HepG2 (cell line): ENCODE measurements at regions not wholly inside any gene's neighbourhood (a gene's known extent, or its start where the extent isn't known, plus 50 kb on each side); places are given as distances from the start of the nearest gene placed in this dataset.

Experiments
- ATAC-seq: fragments of 200-7000 bp; cut with Tn5 transposase; 3 replicates; pipeline ENCODE4 v1.9.1; 2020; ENCODE audit warnings: mild to moderate bottlenecking, moderate library complexity
- BruUV-seq: library from RNA; stranded (reverse); fragments of 400-500 nt; replicated peaks from 2 replicates; lab custom pipeline; 2021; lab: Mats Ljungman, UMichigan
- CTCF ChIA-PET: fragments of 300-600 bp; formaldehyde crosslinking; extraction: SDS; loops from one replicate; lab custom pipeline; 2021; ENCODE audit warnings: low total read pairs, inconsistent platforms, low intra/inter-chr PET ratio; lab: Yijun Ruan, JAX
- POLR2A ChIA-PET: fragments of 350-600 bp; sonication (Branson Sonifier 250); formaldehyde crosslinking; loops from one replicate; lab custom pipeline; 2020; ENCODE audit warnings: antibody characterized with exemption, inconsistent platforms; lab: Yijun Ruan, JAX
- DNase-seq: peaks from one replicate; pipeline ENCODE4 v3.0.0-alpha.2; 2015; ENCODE audit warnings: low spot score
- FAIRE-seq: peaks from 3 replicates; lab custom pipeline; 2011; peaks lifted over from hg19 to GRCh38; lab: Jason Lieb, UNC
- H2AFZ ChIP-seq: one replicate; pipeline ENCODE4 v1.6.1; 2011; ENCODE audit warnings: low read length, inconsistent platforms
- H3K27ac ChIP-seq: fragments of 300-600 bp; 3 replicates; pipeline ENCODE4 v1.8.0; 2011; ENCODE audit warnings: mixed run types, mild to moderate bottlenecking, mixed read lengths, low read length, inconsistent platforms; ENCODE audit not compliant: insufficient read depth; ENCODE audit errors: extremely low read length
- H3K27me3 ChIP-seq, 2 experiments: fragments of 200-600 bp in 1 of 2; 2 replicates in 1 of 2; 3 replicates in 1 of 2; pipeline versions ENCODE4 v1.6.0 to v1.8.0; 2011; ENCODE audit warnings: low read length in 2 of 2, mild to moderate bottlenecking in 2 of 2, moderate library complexity in 2 of 2, inconsistent platforms in 1 of 2; ENCODE audit not compliant: insufficient read depth in 2 of 2, control insufficient read depth in 1 of 2
- H3K36me3 ChIP-seq, 2 experiments: fragments of 200-600 bp in 1 of 2; replicated peaks in 1 of 2; 2 replicates in 1 of 2; 3 replicates in 1 of 2; pipeline versions ENCODE4 v1.5.1 to v1.8.0; 2011; ENCODE audit warnings: low read length in 2 of 2, inconsistent platforms in 1 of 2; ENCODE audit not compliant: insufficient read depth in 2 of 2, control insufficient read depth in 1 of 2
- H3K4me1 ChIP-seq: 2 replicates; pipeline ENCODE4 v1.5.1; 2012; ENCODE audit warnings: low read length, inconsistent platforms; ENCODE audit not compliant: insufficient read depth
- H3K4me2 ChIP-seq: 2 replicates; pipeline ENCODE4 v1.6.0; 2011; ENCODE audit warnings: low read depth, low read length, inconsistent platforms
- H3K4me3 ChIP-seq, 3 experiments: fragments of 200-600 bp in 1 of 3; sonication (generic), shearing (Covaris generic) in 1 of 3; replicated peaks in 1 of 3; 2 replicates each; pipeline ENCODE4 v1.5.1; 2011 to 2016; ENCODE audit warnings: low read length in 3 of 3, inconsistent platforms in 2 of 3, low read depth in 2 of 3, mild to moderate bottlenecking in 2 of 3, control low read depth in 1 of 3, mixed read lengths in 1 of 3; ENCODE audit not compliant: insufficient read depth in 1 of 3
- H3K79me2 ChIP-seq: one replicate; pipeline ENCODE4 v1.6.1; 2011; ENCODE audit warnings: low read length, inconsistent platforms; ENCODE audit not compliant: insufficient read depth
- H3K9ac ChIP-seq: 2 replicates; pipeline ENCODE4 v1.6.0; 2011; ENCODE audit warnings: mild to moderate bottlenecking, low read depth, low read length, inconsistent platforms; ENCODE audit not compliant: insufficient read depth
- H3K9me3 ChIP-seq: 2 replicates; pipeline ENCODE4 v1.5.1; 2012; ENCODE audit warnings: mild to moderate bottlenecking, low read length
- H4K20me1 ChIP-seq: 2 replicates; pipeline ENCODE4 v1.6.0; 2011; ENCODE audit warnings: inconsistent platforms, mild to moderate bottlenecking, low read length, moderate library complexity; ENCODE audit not compliant: insufficient read depth
- ATF7 ChIP-seq, 2 experiments: fragments of 450-650 bp in 1 of 2; sonication (generic) in 1 of 2; formaldehyde crosslinking in 1 of 2; IDR thresholded peaks; 2 replicates each; pipeline versions ENCODE4 v1.4.0 to v1.6.1; 2016 to 2020; ENCODE audit warnings: antibody characterized with exemption in 1 of 2, mild to moderate bottlenecking in 1 of 2, missing genetic modification reagents in 1 of 2
- ATRX ChIP-seq: sonication (generic); formaldehyde crosslinking; IDR thresholded peaks from 2 replicates; pipeline ENCODE4 v1.4.0; 2020; ENCODE audit warnings: missing genetic modification reagents, borderline replicate concordance
- CBFB ChIP-seq: sonication (generic); formaldehyde crosslinking; IDR thresholded peaks from 2 replicates; pipeline ENCODE4 v1.4.0; 2020; ENCODE audit warnings: missing genetic modification reagents
- FOXC1 ChIP-seq: sonication (generic); formaldehyde crosslinking; IDR thresholded peaks from 2 replicates; pipeline ENCODE4 v1.8.0; 2022; ENCODE audit warnings: mild to moderate bottlenecking, missing genetic modification reagents, borderline replicate concordance
- KLF9 ChIP-seq: IDR thresholded peaks from 2 replicates; pipeline ENCODE4 v1.6.1; 2016; ENCODE audit warnings: low read depth
- MAZ ChIP-seq, 2 experiments: sonication (generic) in 1 of 2; formaldehyde crosslinking in 1 of 2; IDR thresholded peaks; 2 replicates each; pipeline versions ENCODE4 v1.5.0 to v1.6.1; 2012 to 2020; ENCODE audit warnings: low read depth in 2 of 2, mild to moderate bottlenecking in 2 of 2, borderline replicate concordance in 1 of 2, improper control_type of control experiment in 1 of 2, low read length in 1 of 2, missing genetic modification reagents in 1 of 2, moderate library complexity in 1 of 2
- RFX3 ChIP-seq: IDR thresholded peaks from 2 replicates; pipeline ENCODE4 v1.6.1; 2016; ENCODE audit warnings: missing biosample characterization, missing genetic modification reagents
- SMYD3 ChIP-seq: sonication (generic); formaldehyde crosslinking; IDR thresholded peaks from 2 replicates; pipeline ENCODE4 v1.8.1; 2023; ENCODE audit warnings: mild to moderate bottlenecking, missing genetic modification reagents
- TMF1 ChIP-seq: sonication (generic); formaldehyde crosslinking; IDR thresholded peaks from 2 replicates; pipeline ENCODE4 v1.8.1; 2022; ENCODE audit warnings: low read depth, missing genetic modification reagents
- ZNF337 ChIP-seq: sonication (generic); formaldehyde crosslinking; IDR thresholded peaks from 2 replicates; pipeline ENCODE4 v1.5.1; 2020; ENCODE audit warnings: missing genetic modification reagents, low read depth, mild to moderate bottlenecking, borderline replicate concordance
- ZNF607 ChIP-seq: sonication (generic); formaldehyde crosslinking; IDR thresholded peaks from 2 replicates; pipeline ENCODE4 v1.5.1; 2020; ENCODE audit warnings: missing genetic modification reagents, mild to moderate bottlenecking, borderline replicate concordance
- ZNF775 ChIP-seq: sonication (generic); formaldehyde crosslinking; IDR thresholded peaks from 2 replicates; pipeline ENCODE4 v1.4.0; 2020; ENCODE audit warnings: missing genetic modification reagents, mild to moderate bottlenecking, moderate library complexity, borderline replicate concordance
- WGBS: methylation state at CpG from one replicate; pipeline ENCODE4 v1.1.6; 2017; ENCODE audit warnings: low lambda C conversion rate; 5-methylcytosine and 5-hydroxymethylcytosine counted together
- in situ Hi-C: cut with HindIII; loops from 2 replicates; pipeline ENCODE4 v1.10.0; 2017; ENCODE audit warnings: low pct_unique_long_range_greater_than_20kb; ENCODE audit not compliant: extremely low pct_ligation_motif_present
- intact Hi-C: fragments of 100-400 bp; cut with micrococcal nuclease; formaldehyde crosslinking; loops from one replicate; pipeline ENCODE4 v1.10.0; 2022; ENCODE audit not compliant: unreplicated experiment
- TF ChIP-seq, protein P1 (sequence below): sonication (generic); formaldehyde crosslinking; IDR thresholded peaks from 2 replicates; pipeline ENCODE4 v1.5.1; 2020; ENCODE audit warnings: mild to moderate bottlenecking, missing genetic modification reagents, borderline replicate concordance

DNA sequence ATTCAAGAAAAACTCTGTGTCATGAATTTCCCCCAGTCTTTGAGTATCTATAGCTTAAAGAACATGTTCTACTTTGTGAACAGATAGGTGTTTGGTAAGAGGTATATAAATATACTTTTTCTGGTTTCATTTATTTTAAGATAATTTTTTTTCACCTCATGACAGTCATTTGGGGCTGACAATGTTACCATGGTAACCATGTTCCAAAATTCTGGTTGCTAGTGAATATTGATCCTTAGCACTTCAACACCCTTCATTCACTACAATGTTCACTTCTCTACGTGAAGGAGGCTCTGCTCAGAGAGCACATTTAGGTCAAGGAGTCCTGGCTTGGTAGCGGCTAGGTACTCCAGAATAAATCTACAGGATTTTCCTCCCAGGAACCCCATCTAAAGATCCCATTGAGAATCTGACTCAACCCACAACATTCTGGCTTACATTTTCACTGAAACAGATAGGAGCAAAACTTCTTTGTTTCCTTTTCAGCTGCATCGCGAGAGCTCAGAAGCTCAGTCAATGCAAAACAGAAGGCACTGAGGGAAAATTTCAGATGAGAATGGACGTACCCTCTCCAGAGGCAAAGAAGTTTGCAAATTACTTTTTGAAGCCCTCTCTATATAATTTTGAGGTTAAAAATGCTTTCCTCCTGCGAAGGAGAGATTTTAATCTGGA, 93.6 kb downstream of the ARF6 start (continued):
- TF ChIP-seq, protein P1, sequence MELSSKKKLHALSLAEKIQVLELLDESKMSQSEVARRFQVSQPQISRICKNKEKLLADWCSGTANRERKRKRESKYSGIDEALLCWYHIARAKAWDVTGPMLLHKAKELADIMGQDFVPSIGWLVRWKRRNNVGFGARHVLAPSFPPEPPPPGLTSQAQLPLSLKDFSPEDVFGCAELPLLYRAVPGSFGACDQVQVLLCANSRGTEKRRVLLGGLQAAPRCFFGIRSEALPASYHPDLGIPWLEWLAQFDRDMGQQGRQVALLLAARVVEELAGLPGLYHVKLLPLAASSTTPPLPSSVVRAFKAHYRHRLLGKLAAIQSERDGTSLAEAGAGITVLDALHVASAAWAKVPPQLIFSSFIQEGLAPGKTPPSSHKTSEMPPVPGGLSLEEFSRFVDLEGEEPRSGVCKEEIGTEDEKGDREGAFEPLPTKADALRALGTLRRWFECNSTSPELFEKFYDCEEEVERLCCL (CRISPR knock-in tag), result no peak
- TF ChIP-seq MAZ (IDR thresholded peaks at IDR 0.05; ENCODE audit: borderline replicate concordance, low read depth, low read length) (no peak), MAZ (CRISPR knock-in tag; IDR thresholded peaks at IDR 0.05; ENCODE audit: low read depth) (no peak), RFX3 (CRISPR knock-in tag) (no peak), ATRX (CRISPR knock-in tag) (no peak)

DNA sequence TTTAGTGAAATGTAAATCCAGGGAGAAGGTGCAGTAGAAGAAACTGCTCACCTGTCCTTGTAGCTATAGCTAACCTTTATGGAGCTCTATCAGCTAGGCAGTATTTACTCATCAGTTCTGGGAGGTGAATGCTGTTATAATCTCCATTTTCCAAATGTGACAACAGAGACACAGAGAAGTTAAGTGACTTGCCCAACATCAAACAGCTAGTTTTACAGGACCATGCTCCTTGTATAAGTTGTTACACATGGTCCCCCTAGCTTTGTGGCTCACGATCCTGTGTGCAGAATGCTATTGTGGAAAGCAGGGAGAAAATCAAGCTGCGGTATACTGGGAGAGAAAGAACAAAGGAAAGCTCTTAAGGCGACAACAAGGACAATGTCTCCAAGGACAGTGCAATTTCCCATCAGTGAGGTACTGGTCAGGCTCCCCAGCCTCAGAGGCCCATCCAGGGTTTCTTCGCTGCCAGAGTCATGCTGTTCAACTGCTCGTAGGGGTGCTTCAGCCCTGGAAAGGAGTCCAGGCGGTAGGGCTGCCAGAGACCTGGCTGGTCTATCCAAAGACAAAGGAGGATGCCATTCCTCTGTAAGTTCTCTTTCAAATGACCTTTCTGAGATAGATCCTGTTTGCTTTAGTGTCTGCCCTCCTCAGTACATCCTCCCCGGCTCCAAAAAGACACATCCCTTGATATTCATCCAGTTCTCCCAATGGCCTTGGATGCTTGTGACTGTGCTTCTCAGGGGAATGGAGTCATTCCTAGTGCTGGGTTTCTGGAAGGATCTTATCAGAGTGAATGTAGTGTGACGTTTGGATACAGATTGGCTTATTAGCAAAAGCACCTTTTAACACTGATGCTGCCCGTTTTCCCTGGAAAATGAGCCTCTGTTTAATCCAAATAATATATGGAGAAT, 95.5 kb downstream of the ARF6 start:
- peak overlapping the region; percentile 49 for H2AFZ ChIP-seq
- peak; percentile 37 for ATAC-seq
- H3K4me2 ChIP-seq, result peak overlapping the region; percentile 25; the same call in 1 of the 2 replicates
- DNase-seq, result no peak
- in situ Hi-C loops, result no loop called here
- H3K9ac ChIP-seq, result no peak overlapping the region
- H4K20me1 ChIP-seq, result no peaks in the 10 kb centered on the region
- intact Hi-C loops, result no loop called here
- H3K9me3 ChIP-seq, result no peaks in the 10 kb centered on the region
- no peaks in the 10 kb centered on the region for H3K27me3 ChIP-seq
- peak overlapping the region; percentile 98 for H3K27ac ChIP-seq
- WGBS, result 53% methylated on average over 9 of the region's 9 CpGs
- ChIA-PET POLR2A (interaction anchor here (1.0 to 3.3 kb wide), 6 partner anchors 13 to 120 kb away, joined by 3 to 67 read pairs (median 6); no protein-coding TSS in a partner anchor), CTCF (interaction anchor here (0.6 kb wide), 1 partner anchor 14 kb away, joined by 3 read pairs; no protein-coding TSS in a partner anchor)
- no peaks in the 10 kb centered on the region for H3K79me2 ChIP-seq
- H3K4me3 ChIP-seq, result no peak overlapping the region
- no peaks in the 10 kb centered on the region for H3K36me3 ChIP-seq
- no TSS peak for BruUV-seq
- FAIRE-seq, result peak; percentile 18
- H3K4me1 ChIP-seq, result peaks cover 90% of the 10 kb centered on the region
- TF ChIP-seq ATF7 (IDR thresholded peaks at IDR 0.05) (no peak), ATF7 (CRISPR knock-in tag; IDR thresholded peaks at IDR 0.05) (no peak), TMF1 (CRISPR knock-in tag) (peak; percentile 49; the same call in 1 of the 2 replicates), ZNF337 (CRISPR knock-in tag) (no peak), SMYD3 (CRISPR knock-in tag) (0 out of 2 replicates have a peak, but pooled peaks have one; percentile 34), KLF9 (no peak), ZNF775 (CRISPR knock-in tag) (no peak), FOXC1 (CRISPR knock-in tag) (no peak; the same call in 1 of the 2 replicates), CBFB (no peak), ZNF607 (CRISPR knock-in tag) (no peak)
